NCI-H69 (cell line): ENCODE measurements at regions not wholly inside any gene's neighbourhood (a gene's known extent, or its start where the extent isn't known, plus 50 kb on each side); places are given as distances from the start of the nearest gene placed in this dataset.

ENCODE experiments used
- DNase-seq: peaks from one replicate; lab custom pipeline; 2025; lab: John Stamatoyannopoulos, UW

- DNase-seq, result no peak
Measured at GRCh38 chr22:34159491-34159890, 239.2 kb upstream of the LARGE1 start.

GRCh38 chr22:34160141-34160783 is 240.0 kb upstream of the LARGE1 start:
- no peak for DNase-seq

GRCh38 chr22:34161431-34162123 is 241.3 kb upstream of the LARGE1 start:
- no peak for DNase-seq

GRCh38 chr22:34198976-34199375 is 278.7 kb upstream of the LARGE1 start:
- DNase-seq, result no peak

- DNase-seq, result no peak
Measured at GRCh38 chr22:34210301-34210700, 290.0 kb upstream of the LARGE1 start.

- DNase-seq, result no peak
Measured at GRCh38 chr22:34214372-34214771, 294.1 kb upstream of the LARGE1 start.

GRCh38 chr22:34225278-34225677 is 305.0 kb upstream of the LARGE1 start:
- DNase-seq, result no peak

- DNase-seq, result no peak
Measured at GRCh38 chr22:34236527-34236926, 316.3 kb upstream of the LARGE1 start.

GRCh38 chr22:34239421-34239820 is 319.1 kb upstream of the LARGE1 start:
- no peak for DNase-seq

- DNase-seq, result no peak
Measured at GRCh38 chr22:34243023-34243422, 322.7 kb upstream of the LARGE1 start.

- no peak for DNase-seq
Measured at GRCh38 chr22:34255042-34255441, 334.8 kb upstream of the LARGE1 start.

- DNase-seq, result no peak
Measured at GRCh38 chr22:34278121-34278520, 357.8 kb upstream of the LARGE1 start.

GRCh38 chr22:34281738-34282137 is 361.5 kb upstream of the LARGE1 start:
- no peak for DNase-seq

GRCh38 chr22:34283844-34284243 is 363.6 kb upstream of the LARGE1 start:
- no peak for DNase-seq

- no peak for DNase-seq
Measured at GRCh38 chr22:34293324-34293723, 373.0 kb upstream of the LARGE1 start.

- DNase-seq, result no peak
Measured at GRCh38 chr22:34294476-34294875, 374.2 kb upstream of the LARGE1 start.

GRCh38 chr22:34294986-34295385 is 374.7 kb upstream of the LARGE1 start:
- DNase-seq, result no peak

- no peak for DNase-seq
Measured at GRCh38 chr22:34296461-34296860, 376.2 kb upstream of the LARGE1 start.

- DNase-seq, result no peak
Measured at GRCh38 chr22:34297536-34298120, 377.4 kb upstream of the LARGE1 start.

- no peak for DNase-seq
Measured at GRCh38 chr22:34299496-34299895, 379.2 kb upstream of the LARGE1 start.

GRCh38 chr22:34301569-34301968 is 381.3 kb upstream of the LARGE1 start:
- no peak for DNase-seq

GRCh38 chr22:34303656-34304055 is 383.4 kb upstream of the LARGE1 start:
- no peak for DNase-seq

GRCh38 chr22:34306361-34306760 is 386.1 kb upstream of the LARGE1 start:
- DNase-seq, result no peak

GRCh38 chr22:34308101-34308500 is 387.8 kb upstream of the LARGE1 start:
- DNase-seq, result no peak
